BLaER1 treated with 17β-estradiol and CSF1 and Interleukin-3, amounts not matched to agents 10 nM and 100 nM (cell line): ENCODE measurements at regions not wholly inside any gene's neighbourhood (a gene's known extent, or its start where the extent isn't known, plus 50 kb on each side); places are given as distances from the start of the nearest gene placed in this dataset.

Source experiments
- H3K27ac ChIP-seq, 11 experiments: shearing (Covaris generic); formaldehyde crosslinking; 2 replicates each; pipeline ENCODE4 v1.8.1; 2022
- H3K27me3 ChIP-seq, 11 experiments: shearing (Covaris generic); formaldehyde crosslinking; 2 replicates each; pipeline ENCODE4 v1.8.1; 2022
- H3K36me3 ChIP-seq, 11 experiments: shearing (Covaris generic); formaldehyde crosslinking; 2 replicates each; pipeline ENCODE4 v1.8.1; 2022
- H3K4me1 ChIP-seq, 10 experiments: shearing (Covaris generic); formaldehyde crosslinking; 2 replicates each; pipeline ENCODE4 v1.8.1; 2022
- H3K4me2 ChIP-seq, 11 experiments: shearing (Covaris generic); formaldehyde crosslinking; 2 replicates each; pipeline ENCODE4 v1.8.1; 2022
- H3K4me3 ChIP-seq, 10 experiments: shearing (Covaris generic); formaldehyde crosslinking; 2 replicates each; pipeline ENCODE4 v1.8.1; 2022
- H3K9ac ChIP-seq, 11 experiments: shearing (Covaris generic); formaldehyde crosslinking; 2 replicates each; pipeline ENCODE4 v1.8.1; 2022
- H3K9me3 ChIP-seq, 11 experiments: shearing (Covaris generic); formaldehyde crosslinking; replicated peaks in 1 of 11; 2 replicates each; pipeline ENCODE4 v1.8.1; 2022
- H4K20me1 ChIP-seq, 11 experiments: shearing (Covaris generic); formaldehyde crosslinking; 2 replicates each; pipeline ENCODE4 v1.8.1; 2022
- Cebpa-rat ChIP-seq, 11 experiments: shearing (Covaris generic); IDR thresholded peaks; 2 replicates each; pipeline ENCODE4 v1.8.1; 2022

DNA sequence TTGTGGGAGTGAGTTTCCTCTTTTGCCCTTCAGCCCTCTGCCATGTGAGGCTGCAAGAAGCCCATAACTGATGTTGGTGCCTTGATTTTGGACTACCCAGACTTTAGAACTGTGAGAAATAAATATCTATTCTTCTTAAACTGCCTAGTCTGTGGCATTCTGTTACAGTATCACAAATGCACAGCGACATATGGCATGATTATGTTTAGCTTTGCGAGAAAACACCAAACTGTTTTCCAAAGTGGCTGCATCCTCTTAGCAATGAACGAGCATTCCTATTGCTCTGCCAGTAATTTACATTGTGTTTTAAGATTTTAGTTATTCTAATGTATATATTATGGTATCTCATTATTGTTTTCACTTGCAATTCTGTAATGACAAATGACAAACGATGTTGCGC is 246.7 kb downstream of the HLX start:
- Histone ChIP-seq H3K4me1 (0 out of 20 replicates have a peak, but pooled peaks cover 0 to 3% (median 0%) of the 10 kb centered on the region in 10 experiments), H3K36me3 (no peaks in the 10 kb centered on the region), H4K20me1 (no peaks in the 10 kb centered on the region), H3K9ac (no peak overlapping the region), H3K4me2 (no peak overlapping the region), H3K4me3 (no peak overlapping the region), H3K27me3 (no peaks in the 10 kb centered on the region), H3K9me3 (peaks cover 0 to 45% (median 5%) of the 10 kb centered on the region in 11 experiments; a peak in 11 of 22 replicates), H3K27ac (no peak overlapping the region)
- TF ChIP-seq Cebpa-rat (IDR thresholded peaks at IDR 0.05), result no peak

- H3K4me1 ChIP-seq, result peaks cover 0 to 6% (median 0%) of the 10 kb centered on the region in 10 experiments; a peak in 2 of 20 replicates
- no peak for TF ChIP-seq Cebpa-rat (IDR thresholded peaks at IDR 0.05)
These were observed 258.4 kb downstream of the HLX start for GRCh38 chr1:221137666-221138065.

DNA sequence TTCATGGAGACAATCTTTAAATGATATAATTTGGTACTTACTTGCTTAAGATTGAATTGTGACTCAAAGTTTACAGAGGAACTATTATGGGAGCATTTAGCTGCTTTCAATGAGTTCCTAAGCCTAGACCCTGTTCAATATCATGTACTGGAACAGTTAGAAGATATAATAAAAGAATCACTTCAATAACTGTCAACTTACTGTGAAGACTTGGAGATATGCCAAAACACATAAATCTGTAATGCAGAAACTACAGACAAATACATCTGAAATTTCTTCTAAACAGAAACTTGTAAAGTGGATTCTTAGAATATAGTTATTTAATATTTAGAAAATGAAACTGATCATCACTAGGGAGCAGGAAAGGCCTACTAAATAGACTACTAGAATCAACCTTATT is 259.3 kb downstream of the HLX start:
- Histone ChIP-seq H3K9ac (no peak overlapping the region), H3K4me1 (peaks cover 0 to 6% (median 0%) of the 10 kb centered on the region in 10 experiments; a peak in 2 of 20 replicates), H3K27ac (no peak overlapping the region), H3K36me3 (no peaks in the 10 kb centered on the region), H3K9me3 (peaks cover 0 to 22% (median 0%) of the 10 kb centered on the region in 11 experiments; a peak in 6 of 22 replicates), H4K20me1 (no peaks in the 10 kb centered on the region), H3K4me3 (no peak overlapping the region), H3K27me3 (no peaks in the 10 kb centered on the region), H3K4me2 (no peak overlapping the region)
- TF ChIP-seq Cebpa-rat (IDR thresholded peaks at IDR 0.05), result no peak

More at GRCh38 chr1:221137666-221138065, 258.4 kb downstream of the HLX start:
- Histone ChIP-seq H3K4me3 (no peak overlapping the region), H4K20me1 (no peaks in the 10 kb centered on the region), H3K4me2 (0 out of 22 replicates have a peak overlapping the region, but pooled peaks of 1 of the 11 experiments have one; percentile 2), H3K27me3 (no peaks in the 10 kb centered on the region), H3K36me3 (no peaks in the 10 kb centered on the region), H3K9ac (no peak overlapping the region), H3K27ac (no peak overlapping the region; a peak in 1 of 22 replicates), H3K9me3 (peaks cover 0 to 22% (median 0%) of the 10 kb centered on the region in 11 experiments; a peak in 6 of 22 replicates)

GRCh38 chr1:221139991-221140390 is 260.7 kb downstream of the HLX start:
- Histone ChIP-seq H3K4me3 (no peak overlapping the region), H3K27me3 (no peaks in the 10 kb centered on the region), H4K20me1 (no peaks in the 10 kb centered on the region), H3K9me3 (peaks cover 0 to 22% (median 0%) of the 10 kb centered on the region in 11 experiments; a peak in 6 of 22 replicates), H3K4me1 (peaks cover 0 to 6% (median 0%) of the 10 kb centered on the region in 10 experiments; a peak in 2 of 20 replicates), H3K9ac (no peak overlapping the region), H3K4me2 (peak overlapping the region in 1 of 11 experiments; percentile 0; a peak in 1 of 22 replicates), H3K36me3 (no peaks in the 10 kb centered on the region), H3K27ac (no peak overlapping the region)
- TF ChIP-seq Cebpa-rat (IDR thresholded peaks at IDR 0.05), result no peak

DNA sequence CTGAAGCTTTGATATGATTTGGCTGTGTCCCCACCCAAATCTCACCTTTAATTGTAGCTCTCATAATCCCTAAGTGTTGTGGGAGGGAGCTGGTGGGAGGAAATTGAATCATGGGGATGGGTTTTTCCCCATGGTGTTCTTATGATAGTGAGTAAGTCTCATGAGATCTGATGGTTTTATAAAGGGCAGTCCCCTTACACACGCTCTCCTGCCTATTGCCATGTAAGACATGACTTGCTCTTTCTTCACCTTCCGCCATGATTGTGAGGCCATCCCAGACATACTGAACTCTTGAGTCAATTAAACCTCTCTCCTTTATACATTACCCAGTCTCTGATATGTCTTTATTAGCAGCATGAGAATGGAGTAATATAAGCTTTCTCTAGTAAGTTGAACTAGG is 261.9 kb downstream of the HLX start:
- H3K4me3 ChIP-seq, result no peak overlapping the region
- H3K36me3 ChIP-seq, result no peaks in the 10 kb centered on the region
- H3K27ac ChIP-seq, result no peak overlapping the region
- H3K27me3 ChIP-seq, result no peaks in the 10 kb centered on the region
- H4K20me1 ChIP-seq, result no peaks in the 10 kb centered on the region
- H3K4me1 ChIP-seq, result peaks cover 0 to 6% (median 0%) of the 10 kb centered on the region in 10 experiments; a peak in 2 of 20 replicates
- H3K4me2 ChIP-seq, result no peak overlapping the region
- TF ChIP-seq Cebpa-rat (IDR thresholded peaks at IDR 0.05), result no peak
- H3K9ac ChIP-seq, result no peak overlapping the region
- H3K9me3 ChIP-seq, result peaks cover 0 to 27% (median 0%) of the 10 kb centered on the region in 11 experiments; a peak in 6 of 22 replicates

DNA sequence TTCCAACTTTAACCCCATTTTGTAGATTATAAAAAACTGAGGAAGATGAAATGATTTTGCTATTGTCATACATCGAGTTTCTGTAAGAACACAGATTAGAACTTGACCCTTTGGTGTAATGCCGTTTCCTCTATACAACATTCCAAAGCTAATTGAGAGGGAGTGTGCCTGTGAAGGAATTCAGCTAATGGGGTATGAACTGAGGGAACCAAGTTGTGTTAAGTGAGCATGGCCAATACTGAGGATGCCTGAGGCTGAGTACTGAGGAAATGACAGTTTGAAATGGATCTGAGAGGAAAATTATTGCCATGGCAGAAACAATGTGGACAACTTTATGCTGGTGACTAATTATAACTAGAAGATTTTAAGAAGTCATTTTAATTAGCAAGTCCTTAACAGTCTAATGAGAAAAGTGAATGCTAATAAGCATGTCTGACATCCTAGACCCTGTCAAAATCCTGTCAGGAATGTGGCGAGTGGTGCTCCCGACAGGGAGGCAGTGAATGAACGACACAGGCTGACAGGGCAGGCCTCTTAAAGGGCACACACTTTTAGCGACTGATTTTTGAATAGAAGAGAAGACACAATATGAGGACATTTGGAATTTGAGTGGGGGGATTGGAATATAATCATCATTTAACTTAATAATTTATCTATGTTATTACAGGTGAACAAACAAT is 262.5 kb downstream of the HLX start:
- Histone ChIP-seq H3K4me2 (no peak overlapping the region), H3K27ac (no peak overlapping the region; a peak in 1 of 22 replicates), H3K4me1 (peaks cover 0 to 6% (median 0%) of the 10 kb centered on the region in 10 experiments; a peak in 2 of 20 replicates), H3K36me3 (no peaks in the 10 kb centered on the region), H3K27me3 (no peaks in the 10 kb centered on the region), H3K9ac (no peak overlapping the region), H3K4me3 (no peak overlapping the region), H3K9me3 (peaks cover 0 to 33% (median 0%) of the 10 kb centered on the region in 11 experiments; a peak in 6 of 22 replicates), H4K20me1 (no peaks in the 10 kb centered on the region)
- TF ChIP-seq Cebpa-rat (IDR thresholded peaks at IDR 0.05), result no peak

GRCh38 chr1:221148660-221149059 is 269.4 kb downstream of the HLX start:
- Histone ChIP-seq H3K4me2 (peak overlapping the region in 1 of 11 experiments; percentile 34; a peak in 1 of 22 replicates), H3K36me3 (no peaks in the 10 kb centered on the region), H3K27ac (no peak overlapping the region), H3K4me1 (peaks cover 0 to 14% (median 0%) of the 10 kb centered on the region in 10 experiments; a peak in 3 of 20 replicates), H4K20me1 (no peaks in the 10 kb centered on the region), H3K9ac (no peak overlapping the region), H3K27me3 (no peaks in the 10 kb centered on the region), H3K9me3 (peaks cover 0 to 32% (median 0%) of the 10 kb centered on the region in 11 experiments; a peak in 9 of 22 replicates), H3K4me3 (no peak overlapping the region)
- TF ChIP-seq Cebpa-rat (IDR thresholded peaks at IDR 0.05), result no peak

- H3K4me1 ChIP-seq, result peaks cover 0 to 14% (median 0%) of the 10 kb centered on the region in 10 experiments; a peak in 3 of 20 replicates
These were observed 269.9 kb downstream of the HLX start for GRCh38 chr1:221149111-221149510.

DNA sequence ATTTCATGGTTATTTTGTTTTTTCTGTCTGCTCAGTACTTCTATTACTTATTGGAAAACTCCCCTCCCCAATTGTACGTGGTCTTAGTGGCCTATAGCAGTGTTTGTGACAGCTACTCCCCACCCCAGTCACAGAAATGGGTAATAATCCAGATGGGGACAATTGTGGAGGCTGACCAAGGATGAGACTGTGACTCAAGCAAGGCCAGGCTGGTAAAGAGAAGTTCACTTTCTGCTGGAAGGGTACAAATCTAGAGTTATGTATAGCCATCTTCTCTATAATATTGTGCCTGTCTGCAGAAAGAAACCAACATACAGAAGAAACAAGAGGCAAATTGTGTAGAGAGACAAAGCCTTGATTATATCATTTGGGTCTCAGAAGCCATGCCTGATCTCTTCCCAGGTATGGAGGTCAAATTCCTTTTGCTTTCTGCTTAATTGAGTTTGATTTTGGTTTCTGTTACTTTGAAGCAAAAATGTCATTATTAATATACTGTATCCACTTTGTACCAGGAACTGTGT is 270.4 kb downstream of the HLX start:
- Histone ChIP-seq H3K9me3 (peaks cover 0 to 32% (median 0%) of the 10 kb centered on the region in 11 experiments; a peak in 9 of 22 replicates), H3K4me2 (peak overlapping the region in 2 of 11 experiments; percentile 31 to 34; a peak in 1 of 22 replicates), H3K36me3 (no peaks in the 10 kb centered on the region), H3K4me1 (peaks cover 0 to 14% (median 0%) of the 10 kb centered on the region in 10 experiments; a peak in 3 of 20 replicates), H3K27me3 (no peaks in the 10 kb centered on the region), H4K20me1 (no peaks in the 10 kb centered on the region), H3K9ac (no peak overlapping the region), H3K27ac (no peak overlapping the region), H3K4me3 (no peak overlapping the region)
- no peak for TF ChIP-seq Cebpa-rat (IDR thresholded peaks at IDR 0.05)

More at GRCh38 chr1:221149111-221149510, 269.9 kb downstream of the HLX start:
- H3K27me3 ChIP-seq, result no peaks in the 10 kb centered on the region
- no peak overlapping the region for H3K27ac ChIP-seq
- peak overlapping the region in 2 of 11 experiments; percentile 31 to 34; a peak in 1 of 22 replicates for H3K4me2 ChIP-seq
- no peak overlapping the region for H3K9ac ChIP-seq
- H4K20me1 ChIP-seq, result no peaks in the 10 kb centered on the region
- H3K9me3 ChIP-seq, result peaks cover 0 to 32% (median 0%) of the 10 kb centered on the region in 11 experiments; a peak in 9 of 22 replicates
- H3K4me3 ChIP-seq, result no peak overlapping the region
- TF ChIP-seq Cebpa-rat (IDR thresholded peaks at IDR 0.05), result no peak
- H3K36me3 ChIP-seq, result no peaks in the 10 kb centered on the region
